EL (cell line): ENCODE measurements at regions not wholly inside any gene's neighbourhood (a gene's known extent, or its start where the extent isn't known, plus 50 kb on each side); places are given as distances from the start of the nearest gene placed in this dataset.
A peak's percentile ranks its signal among the peaks of the same experiment; 100 is the strongest.
"Not testable (repeated sequence)": the region's sequence is repeated elsewhere in the genome, so short reads cannot be mapped to it uniquely, and the experiment has no call there.

Experiments used
- DNase-seq: peaks from one replicate; pipeline ENCODE4 v3.0.0-alpha.2; 2016

- DNase-seq, result no peak
Measured at GRCh38 chr14:82636426-82636825, 1102.8 kb upstream of the SEL1L start.

- DNase-seq, result no peak
Measured at GRCh38 chr14:82641050-82641540, 1107.4 kb upstream of the SEL1L start.

DNA sequence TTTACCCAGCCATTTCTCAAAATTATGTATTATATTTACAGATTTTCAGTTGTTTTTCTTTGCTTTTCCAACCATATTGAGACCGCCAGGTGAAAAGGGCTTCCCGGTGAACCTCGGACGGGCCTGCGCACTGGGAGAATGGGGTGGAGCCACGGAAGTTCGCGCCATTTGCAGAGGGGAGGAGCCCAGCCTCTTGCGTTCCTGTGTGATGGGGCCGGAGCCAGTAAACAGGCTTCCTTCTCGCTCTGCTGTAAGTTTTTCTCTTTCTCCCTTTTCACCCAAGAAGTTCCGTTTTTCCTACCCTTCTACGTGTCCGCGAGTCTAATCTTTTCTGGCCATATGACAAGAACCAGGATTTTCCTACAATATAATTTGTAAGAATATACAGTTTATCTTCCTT lies 1108.8 kb upstream of the SEL1L start:
- DNase-seq, result no peak

DNA sequence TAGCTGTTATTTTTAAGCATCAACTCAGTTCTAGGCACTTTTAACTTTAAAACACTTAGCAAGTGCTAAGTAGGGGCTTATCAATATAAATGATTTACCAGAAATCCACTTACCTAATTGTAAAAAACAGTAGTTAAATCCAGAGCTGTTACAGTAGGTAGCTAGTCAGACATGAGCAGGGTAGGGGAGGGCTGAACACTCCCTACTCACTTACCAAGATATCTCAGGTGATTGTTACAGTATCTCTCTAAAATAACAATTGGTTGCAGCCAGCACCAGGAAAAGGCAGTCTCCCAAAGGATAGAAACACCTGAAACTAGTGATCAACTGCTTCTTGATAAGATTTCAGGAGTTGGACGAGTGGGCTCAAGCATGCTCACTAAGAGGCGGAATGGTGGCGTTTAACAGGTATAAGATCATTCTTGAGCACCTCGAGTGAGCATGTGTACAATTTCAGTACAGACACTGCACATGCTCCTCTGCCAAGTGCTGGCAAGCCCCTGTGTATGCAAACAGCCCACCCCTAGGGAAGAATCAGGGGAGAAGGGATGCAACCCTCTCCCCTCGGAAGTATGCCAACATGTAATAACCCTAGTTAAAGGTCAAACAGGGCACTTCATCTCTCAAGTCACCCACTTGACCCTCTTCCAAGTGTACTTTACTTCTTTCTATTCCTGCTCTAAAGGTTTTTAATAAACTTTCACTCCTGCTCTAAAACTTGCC lies 1113.6 kb upstream of the SEL1L start:
- no peak for DNase-seq

- DNase-seq, result no peak
Measured at GRCh38 chr14:82655770-82656169, 1122.1 kb upstream of the SEL1L start.

DNA sequence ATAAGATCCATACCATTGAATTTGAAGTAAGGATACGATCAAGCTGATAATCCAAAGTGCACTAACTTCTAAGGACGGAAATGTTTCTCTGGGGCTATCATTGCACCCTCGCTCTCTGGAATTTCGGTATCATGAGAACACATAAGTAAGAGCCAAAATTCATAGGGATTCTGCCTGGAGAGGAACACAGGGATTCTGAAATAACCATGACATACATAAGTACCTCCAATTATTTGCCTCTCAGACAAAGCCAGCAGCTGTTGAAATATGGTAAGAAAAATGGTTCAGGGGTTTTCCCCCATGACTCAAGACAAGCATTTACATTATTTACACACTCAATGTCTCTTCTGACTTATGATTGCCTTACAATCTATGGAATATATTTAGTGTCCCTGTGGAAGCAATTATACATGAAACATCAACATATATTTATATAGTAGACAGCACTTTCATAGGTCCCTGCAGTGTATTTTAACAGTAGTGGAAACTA lies 1123.6 kb upstream of the SEL1L start:
- DNase-seq, result no peak

DNA sequence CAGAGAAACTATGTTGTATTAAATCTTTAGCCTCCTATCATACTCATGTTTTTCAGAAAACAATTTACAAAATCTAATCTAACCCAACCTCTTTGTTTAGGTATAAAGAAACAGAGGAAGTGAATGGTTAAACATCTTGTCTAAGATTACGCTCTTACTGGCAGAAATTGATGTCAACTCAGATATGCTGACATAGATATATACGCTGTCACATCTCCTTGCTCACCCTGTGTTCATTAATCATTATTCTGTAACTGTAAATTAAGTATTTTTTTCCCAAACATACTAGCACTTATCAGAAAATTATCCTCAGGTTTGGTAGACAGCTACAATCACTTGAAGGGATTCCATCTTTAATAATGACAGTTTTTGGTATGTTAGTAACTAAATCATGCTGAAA lies 1127.6 kb upstream of the SEL1L start:
- no peak for DNase-seq

GRCh38 chr14:82667006-82667405 lies 1133.4 kb upstream of the SEL1L start:
- DNase-seq, result no peak

DNA sequence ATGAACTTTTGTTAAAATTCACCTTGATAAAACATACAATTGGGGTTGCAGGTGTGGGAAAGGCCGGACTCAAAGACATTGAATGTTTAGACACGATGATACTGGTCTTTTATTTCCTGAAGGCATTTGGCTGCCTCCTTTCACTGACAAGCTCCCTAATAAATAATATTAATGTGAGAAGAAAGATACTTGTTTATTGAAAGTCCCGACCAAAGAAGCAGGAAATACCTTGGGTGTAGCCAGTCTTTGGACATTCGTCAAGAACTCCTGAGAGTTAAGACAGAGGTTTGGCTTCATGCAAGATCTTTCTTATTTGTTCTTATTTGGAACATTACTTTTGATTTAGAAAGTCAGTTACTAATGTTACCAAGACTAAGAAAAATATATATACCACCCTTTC lies 1133.8 kb upstream of the SEL1L start:
- no peak for DNase-seq

- DNase-seq, result no peak
Measured at GRCh38 chr14:82676403-82676802, 1142.8 kb upstream of the SEL1L start.

- DNase-seq, result no peak
Measured at GRCh38 chr14:82689948-82690347, 1156.3 kb upstream of the SEL1L start.

GRCh38 chr14:82691191-82691590 lies 1157.5 kb upstream of the SEL1L start:
- not testable (repeated sequence) for DNase-seq

- DNase-seq, result no peak
Measured at GRCh38 chr14:82694820-82695219, 1161.2 kb upstream of the SEL1L start.

- no peak for DNase-seq
Measured at GRCh38 chr14:82704218-82704617, 1170.6 kb upstream of the SEL1L start.

GRCh38 chr14:82710267-82710841 lies 1176.7 kb upstream of the SEL1L start:
- peak; percentile 30 for DNase-seq

DNA sequence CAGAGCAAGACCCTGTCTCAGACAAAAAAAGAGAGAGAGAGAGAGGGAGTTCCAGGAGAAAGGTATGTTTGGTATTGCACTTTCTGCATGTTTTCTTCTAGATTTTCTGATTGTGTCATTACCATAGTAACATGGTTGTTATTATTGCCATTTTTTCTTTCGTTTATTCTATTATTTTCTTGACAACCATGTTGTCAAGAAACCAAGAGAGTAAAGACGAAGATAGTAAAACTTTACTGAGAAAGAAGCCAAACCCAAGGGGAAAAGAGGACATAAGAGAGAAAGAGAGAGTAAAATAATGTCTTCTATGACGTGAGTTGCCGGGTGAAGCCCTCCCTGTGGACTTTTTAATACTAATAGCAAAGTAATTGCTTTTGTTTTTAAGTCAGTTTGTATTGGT lies 1186.0 kb upstream of the SEL1L start:
- DNase-seq, result no peak

- DNase-seq, result no peak
Measured at GRCh38 chr14:82720431-82720830, 1186.8 kb upstream of the SEL1L start.

DNA sequence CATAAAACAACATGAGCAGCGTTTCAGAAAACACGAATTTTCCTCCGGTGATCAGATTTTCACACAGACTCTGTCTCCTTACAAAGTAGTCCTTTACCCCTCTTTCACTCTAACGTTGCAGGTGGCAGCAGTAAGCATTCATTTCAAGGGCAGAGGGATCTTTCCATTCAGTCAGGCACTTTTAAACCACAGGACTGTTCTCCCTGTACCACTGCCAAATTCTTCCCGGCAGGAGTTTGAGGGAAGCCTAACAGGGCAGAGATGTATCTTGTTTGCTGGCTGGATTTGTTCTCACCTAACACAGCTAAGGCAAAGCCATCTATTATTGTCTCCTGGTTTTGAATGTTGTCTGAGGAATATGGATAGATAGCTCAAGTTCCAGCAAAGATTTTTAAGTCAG lies 1187.3 kb upstream of the SEL1L start:
- no peak for DNase-seq

DNA sequence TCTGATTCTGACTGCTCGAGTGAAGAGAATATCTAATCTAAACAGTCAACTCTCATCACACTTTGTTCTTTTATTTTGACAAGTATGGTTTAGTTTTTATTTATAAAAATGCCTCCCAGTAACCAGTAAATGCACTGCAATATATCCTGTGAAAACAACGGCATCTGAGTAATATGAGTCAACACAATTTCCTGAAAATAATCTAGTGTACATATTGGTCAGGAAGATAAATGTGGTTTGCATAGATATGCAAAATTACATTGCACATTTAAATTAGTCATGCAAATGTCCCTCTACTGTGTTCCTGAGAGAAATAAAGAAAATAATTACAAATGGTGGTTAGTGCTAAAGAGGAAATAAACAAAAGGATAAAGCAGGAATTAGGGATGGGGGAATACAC lies 1190.7 kb upstream of the SEL1L start:
- no peak for DNase-seq

GRCh38 chr14:82725213-82725612 lies 1191.6 kb upstream of the SEL1L start:
- no peak for DNase-seq

DNA sequence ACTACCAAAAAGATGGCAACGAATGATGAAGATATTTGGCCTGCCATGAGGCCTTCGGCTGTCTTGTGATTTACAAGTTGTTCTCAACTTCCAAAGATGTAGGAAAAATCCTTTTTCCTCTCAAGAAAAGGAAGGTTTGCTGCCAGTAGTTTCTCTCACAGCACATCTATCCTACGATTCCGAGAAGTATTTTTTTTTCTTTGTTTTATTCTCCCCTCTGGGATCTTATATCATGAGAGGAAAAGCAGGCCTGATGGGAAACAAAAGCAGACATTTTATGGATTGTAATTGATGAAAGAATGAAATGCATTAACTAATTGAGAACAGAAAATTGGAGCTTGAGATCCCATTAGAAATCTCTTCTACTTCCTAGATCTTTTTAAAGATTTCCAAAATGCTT lies 1197.9 kb upstream of the SEL1L start:
- no peak for DNase-seq

- no peak for DNase-seq
Measured at GRCh38 chr14:82740547-82740946, 1206.9 kb upstream of the SEL1L start.

DNA sequence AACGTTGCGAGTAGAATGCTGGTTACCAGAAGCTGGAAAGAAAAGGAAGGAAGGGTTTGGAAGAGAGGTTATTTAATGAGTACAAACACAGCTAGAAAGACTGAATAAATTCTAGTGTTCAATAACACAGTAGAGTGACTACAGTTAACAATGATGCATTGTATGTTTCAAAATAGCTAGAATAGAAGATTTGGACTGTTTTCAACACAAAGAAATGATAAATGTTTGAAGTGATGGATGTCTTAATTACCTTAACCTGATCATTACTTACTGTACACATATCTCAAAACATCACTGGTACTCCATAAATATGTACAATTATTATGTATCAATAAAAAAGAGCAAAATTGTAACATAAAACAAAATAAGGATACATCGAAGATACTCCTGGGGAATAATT lies 1221.8 kb upstream of the SEL1L start:
- DNase-seq, result no peak

DNA sequence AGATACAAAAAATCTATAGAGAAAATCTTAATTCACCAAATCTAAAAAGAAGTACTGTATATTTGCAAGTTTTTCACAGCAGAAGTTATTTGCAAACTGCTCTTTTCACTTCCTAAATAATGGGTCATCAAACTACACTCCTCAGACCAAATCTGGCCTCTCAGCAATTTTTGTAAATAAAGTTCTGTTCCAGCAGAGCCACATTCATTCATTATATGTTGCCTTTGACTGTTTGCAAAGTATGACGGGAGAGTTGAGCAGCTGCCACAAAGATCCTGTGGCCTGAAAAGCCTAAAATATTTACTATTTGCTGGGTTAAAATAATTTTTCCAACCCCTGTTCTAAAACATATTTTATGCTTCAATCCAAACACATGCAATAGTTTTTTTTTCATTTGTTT lies 1222.3 kb upstream of the SEL1L start:
- no peak for DNase-seq

DNA sequence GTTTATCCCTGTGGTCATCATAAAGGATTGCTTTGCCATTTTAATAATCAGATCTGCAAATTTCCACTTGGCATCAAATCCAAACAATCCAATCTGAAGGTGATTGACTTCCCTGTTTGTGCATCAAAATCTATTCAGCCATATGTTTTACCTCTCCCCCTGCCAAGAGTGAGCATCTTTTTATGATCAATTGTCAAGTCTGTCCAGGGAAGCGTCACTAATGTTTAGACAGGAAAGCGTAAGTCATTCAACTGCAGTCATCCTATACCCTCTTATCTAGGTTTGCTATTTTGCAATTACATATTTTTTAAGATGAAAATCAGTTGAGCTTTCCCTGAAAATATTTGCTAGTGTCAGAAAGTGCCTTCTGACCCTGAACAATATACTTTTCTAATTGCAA lies 1224.1 kb upstream of the SEL1L start:
- DNase-seq, result no peak
